OCI-LY1 (cell line): ENCODE measurements at regions not wholly inside any gene's neighbourhood (a gene's known extent, or its start where the extent isn't known, plus 50 kb on each side); places are given as distances from the start of the nearest gene placed in this dataset.

Experiments
- H2AFZ ChIP-seq: fragments of 200-600 bp; sonication (generic), shearing (Covaris generic); 2 replicates; pipeline ENCODE4 v1.6.0; 2014; ENCODE audit warnings: antibody characterized with exemption, mild to moderate bottlenecking, low read length
- H3F3A ChIP-seq: fragments of 200-600 bp; sonication (generic), shearing (Covaris generic); 2 replicates; pipeline ENCODE4 v1.6.0; 2014; ENCODE audit warnings: mild to moderate bottlenecking, antibody characterized with exemption, low read length, moderate library complexity; ENCODE audit not compliant: insufficient read depth
- H3K27ac ChIP-seq: fragments of 200-600 bp; sonication (generic); 2 replicates; pipeline ENCODE4 v1.5.1; 2014; ENCODE audit warnings: low read length, mixed run types, mild to moderate bottlenecking, low read depth; ENCODE audit not compliant: poor library complexity, severe bottlenecking
- H3K27me3 ChIP-seq: fragments of 200-600 bp; sonication (generic); 2 replicates; pipeline ENCODE4 v1.6.0; 2014; ENCODE audit warnings: antibody characterized with exemption, mild to moderate bottlenecking, low read length, moderate library complexity; ENCODE audit not compliant: insufficient read depth
- H3K36me3 ChIP-seq: fragments of 200-600 bp; sonication (generic); 2 replicates; pipeline ENCODE4 v1.6.1; 2014; ENCODE audit warnings: mild to moderate bottlenecking, antibody characterized with exemption, low read length, moderate library complexity, mixed read lengths; ENCODE audit not compliant: insufficient read depth
- H3K4me1 ChIP-seq: fragments of 200-600 bp; sonication (generic); 2 replicates; pipeline ENCODE4 v1.5.1; 2014; ENCODE audit warnings: mild to moderate bottlenecking, low read length, moderate library complexity; ENCODE audit not compliant: insufficient read depth, severe bottlenecking
- H3K4me2 ChIP-seq: fragments of 200-600 bp; sonication (generic), shearing (Covaris generic); 2 replicates; pipeline ENCODE4 v1.6.1; 2014; ENCODE audit warnings: low read length
- H3K4me3 ChIP-seq: fragments of 200-600 bp; sonication (generic); 2 replicates; pipeline ENCODE4 v1.5.1; 2014; ENCODE audit warnings: low read length, low read depth, mild to moderate bottlenecking, mixed read lengths; ENCODE audit not compliant: poor library complexity, severe bottlenecking
- H3K79me2 ChIP-seq: fragments of 200-600 bp; shearing (Covaris generic); 2 replicates; pipeline ENCODE4 v1.6.1; 2016; ENCODE audit warnings: mixed run types, low read length, mixed read lengths; ENCODE audit not compliant: insufficient read depth
- H3K9ac ChIP-seq: fragments of 200-600 bp; sonication (generic), shearing (Covaris generic); 2 replicates; pipeline ENCODE4 v1.6.1; 2014; ENCODE audit warnings: mild to moderate bottlenecking, low read length, mixed read lengths
- H3K9me2 ChIP-seq: fragments of 200-600 bp; sonication (generic), shearing (Covaris generic); 2 replicates; pipeline ENCODE4 v1.6.1; 2014; ENCODE audit warnings: low read depth, mild to moderate bottlenecking, low read length, mixed read lengths
- H3K9me3 ChIP-seq: fragments of 200-600 bp; shearing (Covaris generic); 2 replicates; pipeline ENCODE4 v1.6.1; 2014; ENCODE audit warnings: low read length, mixed read lengths
- H4K20me1 ChIP-seq: fragments of 200-600 bp; sonication (generic), shearing (Covaris generic); 2 replicates; pipeline ENCODE4 v1.6.0; 2016; ENCODE audit warnings: mild to moderate bottlenecking, low read length; ENCODE audit not compliant: insufficient read depth
- EZH2 ChIP-seq: fragments of 200-600 bp; sonication (generic), shearing (Covaris generic); IDR thresholded peaks from 2 replicates; pipeline ENCODE4 v1.8.0; 2017; ENCODE audit warnings: borderline replicate concordance, mixed run types, mild to moderate bottlenecking, antibody characterized with exemption, low read length, moderate library complexity, mixed read lengths
- TF ChIP-seq, protein P1 (sequence below): fragments of 200-600 bp; sonication (generic), shearing (Covaris generic); IDR thresholded peaks from 2 replicates; pipeline ENCODE4 v1.5.1; 2017; ENCODE audit warnings: mild to moderate bottlenecking, antibody characterized with exemption, low read length, moderate library complexity, mixed read lengths

GRCh38 chr2:105451571-105452166 lies 52.8 kb upstream of the FHL2 start:
- Histone ChIP-seq H3K27ac (no peak overlapping the region), H3K36me3 (no peaks in the 10 kb centered on the region), H3K4me3 (no peak overlapping the region), H3K27me3 (no peaks in the 10 kb centered on the region; the same call in 1 of the 2 replicates), H3K4me1 (no peaks in the 10 kb centered on the region), H3K9ac (no peak overlapping the region), H3K4me2 (no peak overlapping the region), H3K9me3 (no peaks in the 10 kb centered on the region), H3K79me2 (no peaks in the 10 kb centered on the region), H2AFZ (no peak overlapping the region), H3K9me2 (no peaks in the 10 kb centered on the region), H4K20me1 (no peaks in the 10 kb centered on the region), H3F3A (no peaks in the 10 kb centered on the region)
- TF ChIP-seq, protein P1, sequence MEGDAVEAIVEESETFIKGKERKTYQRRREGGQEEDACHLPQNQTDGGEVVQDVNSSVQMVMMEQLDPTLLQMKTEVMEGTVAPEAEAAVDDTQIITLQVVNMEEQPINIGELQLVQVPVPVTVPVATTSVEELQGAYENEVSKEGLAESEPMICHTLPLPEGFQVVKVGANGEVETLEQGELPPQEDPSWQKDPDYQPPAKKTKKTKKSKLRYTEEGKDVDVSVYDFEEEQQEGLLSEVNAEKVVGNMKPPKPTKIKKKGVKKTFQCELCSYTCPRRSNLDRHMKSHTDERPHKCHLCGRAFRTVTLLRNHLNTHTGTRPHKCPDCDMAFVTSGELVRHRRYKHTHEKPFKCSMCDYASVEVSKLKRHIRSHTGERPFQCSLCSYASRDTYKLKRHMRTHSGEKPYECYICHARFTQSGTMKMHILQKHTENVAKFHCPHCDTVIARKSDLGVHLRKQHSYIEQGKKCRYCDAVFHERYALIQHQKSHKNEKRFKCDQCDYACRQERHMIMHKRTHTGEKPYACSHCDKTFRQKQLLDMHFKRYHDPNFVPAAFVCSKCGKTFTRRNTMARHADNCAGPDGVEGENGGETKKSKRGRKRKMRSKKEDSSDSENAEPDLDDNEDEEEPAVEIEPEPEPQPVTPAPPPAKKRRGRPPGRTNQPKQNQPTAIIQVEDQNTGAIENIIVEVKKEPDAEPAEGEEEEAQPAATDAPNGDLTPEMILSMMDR, result no peak
- TF ChIP-seq EZH2, result no peak

GRCh38 chr2:105450471-105450870 lies 51.6 kb upstream of the FHL2 start:
- no peak overlapping the region for H3K27ac ChIP-seq
- no peaks in the 10 kb centered on the region for H4K20me1 ChIP-seq
- TF ChIP-seq, protein P1, result no peak
- TF ChIP-seq EZH2, result no peak
- no peaks in the 10 kb centered on the region for H3K79me2 ChIP-seq
- H3K4me3 ChIP-seq, result no peak overlapping the region
- no peaks in the 10 kb centered on the region for H3K9me2 ChIP-seq
- no peaks in the 10 kb centered on the region for H3K9me3 ChIP-seq
- no peaks in the 10 kb centered on the region for H3K4me1 ChIP-seq
- no peak overlapping the region for H2AFZ ChIP-seq
- H3F3A ChIP-seq, result no peaks in the 10 kb centered on the region
- no peak overlapping the region for H3K4me2 ChIP-seq
- H3K9ac ChIP-seq, result no peak overlapping the region
- H3K27me3 ChIP-seq, result no peaks in the 10 kb centered on the region; the same call in 1 of the 2 replicates
- no peaks in the 10 kb centered on the region for H3K36me3 ChIP-seq

DNA sequence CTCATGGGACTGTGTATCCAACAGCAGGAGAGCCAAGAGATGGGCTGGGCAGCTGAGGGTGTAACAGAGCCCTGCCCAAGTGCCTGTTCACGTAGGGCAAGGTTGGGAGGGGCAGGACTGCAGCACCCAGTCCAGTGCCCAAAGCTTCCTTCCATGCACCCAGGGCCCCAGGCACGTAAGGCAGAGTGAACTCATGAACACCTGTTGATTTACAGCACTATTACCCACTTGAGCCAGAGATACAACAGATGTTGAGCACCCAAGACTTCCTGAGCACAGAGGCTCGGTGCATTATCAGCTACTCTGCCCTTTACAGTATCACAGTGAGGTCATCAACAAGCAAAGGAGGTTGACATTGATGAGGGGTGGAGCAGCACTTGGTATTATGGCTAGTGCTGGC lies 50.2 kb upstream of the FHL2 start:
- H2AFZ ChIP-seq, result no peak overlapping the region
- H3K9me3 ChIP-seq, result no peaks in the 10 kb centered on the region
- H3K4me3 ChIP-seq, result no peak overlapping the region
- no peak overlapping the region for H3K9ac ChIP-seq
- H3K36me3 ChIP-seq, result no peaks in the 10 kb centered on the region
- H3K27ac ChIP-seq, result no peak overlapping the region
- no peak overlapping the region for H3K4me2 ChIP-seq
- H3K27me3 ChIP-seq, result no peaks in the 10 kb centered on the region; the same call in 1 of the 2 replicates
- no peaks in the 10 kb centered on the region for H3F3A ChIP-seq
- H3K4me1 ChIP-seq, result no peaks in the 10 kb centered on the region
- H3K9me2 ChIP-seq, result no peaks in the 10 kb centered on the region
- TF ChIP-seq, protein P1, result no peak
- TF ChIP-seq EZH2, result no peak
- H4K20me1 ChIP-seq, result no peaks in the 10 kb centered on the region
- no peaks in the 10 kb centered on the region for H3K79me2 ChIP-seq
